DOHH2 (cell line): ENCODE measurements at regions not wholly inside any gene's neighbourhood (a gene's known extent, or its start where the extent isn't known, plus 50 kb on each side); places are given as distances from the start of the nearest gene placed in this dataset.

Experiments
- H3F3A ChIP-seq: fragments of 200-600 bp; sonication (generic), shearing (Covaris generic); 2 replicates; pipeline ENCODE4 v1.6.0; 2016; ENCODE audit warnings: antibody characterized with exemption, mild to moderate bottlenecking; ENCODE audit not compliant: control insufficient read depth, insufficient read depth
- H3K27ac ChIP-seq: fragments of 200-600 bp; sonication (generic); 2 replicates; pipeline ENCODE4 v1.5.1; 2014; ENCODE audit warnings: low read depth, mild to moderate bottlenecking, low read length, moderate library complexity
- H3K27me3 ChIP-seq: fragments of 200-600 bp; sonication (generic); 2 replicates; pipeline ENCODE4 v1.6.1; 2014; ENCODE audit warnings: mild to moderate bottlenecking, low read length, mixed read lengths; ENCODE audit not compliant: control insufficient read depth
- H3K36me3 ChIP-seq: fragments of 200-600 bp; sonication (generic); 2 replicates; pipeline ENCODE4 v1.6.1; 2014; ENCODE audit warnings: mild to moderate bottlenecking, low read length, moderate library complexity, mixed read lengths; ENCODE audit not compliant: control insufficient read depth
- H3K4me1 ChIP-seq: fragments of 200-600 bp; sonication (generic); 2 replicates; pipeline ENCODE4 v1.6.1; 2014; ENCODE audit warnings: mild to moderate bottlenecking, low read length, mixed read lengths; ENCODE audit not compliant: control insufficient read depth
- H3K4me2 ChIP-seq: fragments of 200-600 bp; sonication (generic); 2 replicates; pipeline ENCODE4 v1.6.0; 2014; ENCODE audit warnings: mild to moderate bottlenecking, low read length, moderate library complexity
- H3K4me3 ChIP-seq: fragments of 200-600 bp; sonication (generic); 2 replicates; pipeline ENCODE4 v1.5.1; 2014; ENCODE audit warnings: mild to moderate bottlenecking, low read length, mixed read lengths
- H3K79me2 ChIP-seq: fragments of 200-600 bp; sonication (generic); 2 replicates; pipeline ENCODE4 v1.6.1; 2014; ENCODE audit warnings: mild to moderate bottlenecking, low read length, mixed read lengths; ENCODE audit not compliant: control insufficient read depth
- H3K9me2 ChIP-seq: fragments of 200-600 bp; sonication (generic); replicated peaks from 2 replicates; pipeline ENCODE4 v1.6.1; 2014; ENCODE audit warnings: mild to moderate bottlenecking, low read length, mixed read lengths; ENCODE audit not compliant: control insufficient read depth
- H3K9me3 ChIP-seq: fragments of 200-600 bp; sonication (generic); 2 replicates; pipeline ENCODE4 v1.6.1; 2014; ENCODE audit warnings: antibody characterized with exemption, low read length, mixed read lengths; ENCODE audit not compliant: control insufficient read depth, insufficient read depth
- H4K20me1 ChIP-seq: fragments of 200-600 bp; sonication (generic); 2 replicates; pipeline ENCODE4 v1.6.0; 2014; ENCODE audit warnings: low read depth, mild to moderate bottlenecking, antibody characterized with exemption, low read length, moderate library complexity; ENCODE audit not compliant: control insufficient read depth, insufficient read depth
- EZH2phosphoT487 ChIP-seq: fragments of 200-600 bp; sonication (generic); IDR thresholded peaks from 2 replicates; pipeline ENCODE4 v1.6.1; 2017; ENCODE audit warnings: borderline replicate concordance, mild to moderate bottlenecking, antibody characterized with exemption, low read length, moderate library complexity, mixed read lengths
- TF ChIP-seq, protein P1 (sequence below): fragments of 200-600 bp; sonication (generic); IDR thresholded peaks from one replicate; pipeline ENCODE4 v1.5.1; 2014; ENCODE audit warnings: antibody characterized with exemption, mild to moderate bottlenecking, low read depth, low read length; ENCODE audit not compliant: poor library complexity, severe bottlenecking

DNA sequence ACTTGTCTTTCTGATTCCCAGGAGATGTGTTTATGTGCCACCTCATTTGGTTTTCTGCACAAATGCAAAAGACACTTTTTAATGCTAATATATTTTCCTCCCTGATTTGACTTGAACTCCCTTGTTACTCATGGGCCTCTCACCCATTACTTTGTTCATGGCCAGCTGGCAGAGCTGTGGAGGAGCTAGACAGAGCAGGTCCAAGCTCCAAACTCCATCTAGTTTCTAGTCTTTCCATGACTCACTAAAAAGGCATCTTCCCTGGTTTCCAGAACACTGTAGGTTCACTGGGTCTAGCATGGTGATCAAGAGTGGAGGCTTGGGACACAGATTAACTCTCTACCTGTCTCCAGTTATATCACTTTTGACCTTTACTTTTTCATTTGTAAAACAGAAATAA, 161.0 kb upstream of the SLC28A3 start:
- no peaks in the 10 kb centered on the region for H4K20me1 ChIP-seq
- H3K4me2 ChIP-seq, result no peak overlapping the region
- H3K9me2 ChIP-seq, result no peaks in the 10 kb centered on the region
- H3K79me2 ChIP-seq, result no peaks in the 10 kb centered on the region
- H3K27ac ChIP-seq, result no peak overlapping the region
- no peaks in the 10 kb centered on the region for H3K4me1 ChIP-seq
- H3K9me3 ChIP-seq, result no peaks in the 10 kb centered on the region
- no peak overlapping the region for H3K4me3 ChIP-seq
- H3K27me3 ChIP-seq, result no peaks in the 10 kb centered on the region
- H3K36me3 ChIP-seq, result no peaks in the 10 kb centered on the region
- no peaks in the 10 kb centered on the region for H3F3A ChIP-seq
- TF ChIP-seq EZH2phosphoT487, result no peak
- TF ChIP-seq, protein P1, sequence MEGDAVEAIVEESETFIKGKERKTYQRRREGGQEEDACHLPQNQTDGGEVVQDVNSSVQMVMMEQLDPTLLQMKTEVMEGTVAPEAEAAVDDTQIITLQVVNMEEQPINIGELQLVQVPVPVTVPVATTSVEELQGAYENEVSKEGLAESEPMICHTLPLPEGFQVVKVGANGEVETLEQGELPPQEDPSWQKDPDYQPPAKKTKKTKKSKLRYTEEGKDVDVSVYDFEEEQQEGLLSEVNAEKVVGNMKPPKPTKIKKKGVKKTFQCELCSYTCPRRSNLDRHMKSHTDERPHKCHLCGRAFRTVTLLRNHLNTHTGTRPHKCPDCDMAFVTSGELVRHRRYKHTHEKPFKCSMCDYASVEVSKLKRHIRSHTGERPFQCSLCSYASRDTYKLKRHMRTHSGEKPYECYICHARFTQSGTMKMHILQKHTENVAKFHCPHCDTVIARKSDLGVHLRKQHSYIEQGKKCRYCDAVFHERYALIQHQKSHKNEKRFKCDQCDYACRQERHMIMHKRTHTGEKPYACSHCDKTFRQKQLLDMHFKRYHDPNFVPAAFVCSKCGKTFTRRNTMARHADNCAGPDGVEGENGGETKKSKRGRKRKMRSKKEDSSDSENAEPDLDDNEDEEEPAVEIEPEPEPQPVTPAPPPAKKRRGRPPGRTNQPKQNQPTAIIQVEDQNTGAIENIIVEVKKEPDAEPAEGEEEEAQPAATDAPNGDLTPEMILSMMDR, result no peak

DNA sequence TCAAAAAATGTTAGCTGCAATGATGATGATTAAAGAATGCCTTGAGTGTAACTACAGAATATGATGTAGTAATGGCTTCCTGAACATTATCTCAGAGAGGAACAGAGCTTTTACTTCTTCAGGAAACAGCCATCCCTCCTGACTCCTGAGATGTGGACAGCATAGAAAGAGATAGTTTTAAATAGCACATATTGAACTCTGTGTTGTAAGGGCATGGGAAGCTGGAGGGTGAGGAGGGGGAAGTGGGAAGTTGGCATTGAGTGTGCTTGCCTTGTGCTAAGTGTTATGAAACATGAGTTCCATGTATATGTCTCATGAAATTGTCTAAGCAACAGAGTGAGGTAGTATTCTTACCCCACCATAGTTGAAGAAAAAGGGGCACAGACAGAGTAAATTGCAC, 161.5 kb upstream of the SLC28A3 start:
- TF ChIP-seq EZH2phosphoT487, result no peak
- TF ChIP-seq, protein P1, result no peak
- Histone ChIP-seq H3K4me3 (no peak overlapping the region), H3K4me2 (no peak overlapping the region), H3K9me3 (no peaks in the 10 kb centered on the region), H3K27ac (no peak overlapping the region), H3K27me3 (no peaks in the 10 kb centered on the region), H4K20me1 (no peaks in the 10 kb centered on the region), H3K4me1 (no peaks in the 10 kb centered on the region), H3K36me3 (no peaks in the 10 kb centered on the region), H3F3A (no peaks in the 10 kb centered on the region), H3K9me2 (no peaks in the 10 kb centered on the region), H3K79me2 (no peaks in the 10 kb centered on the region)

GRCh38 chr9:84504360-84504759, 163.8 kb upstream of the SLC28A3 start:
- H3F3A ChIP-seq, result no peaks in the 10 kb centered on the region
- no peak overlapping the region for H3K4me2 ChIP-seq
- no peaks in the 10 kb centered on the region for H3K36me3 ChIP-seq
- H3K9me2 ChIP-seq, result no peaks in the 10 kb centered on the region
- no peaks in the 10 kb centered on the region for H3K9me3 ChIP-seq
- no peak for TF ChIP-seq EZH2phosphoT487
- TF ChIP-seq, protein P1, result no peak
- no peaks in the 10 kb centered on the region for H4K20me1 ChIP-seq
- H3K4me1 ChIP-seq, result no peaks in the 10 kb centered on the region
- H3K4me3 ChIP-seq, result no peak overlapping the region
- no peaks in the 10 kb centered on the region for H3K27me3 ChIP-seq
- no peak overlapping the region for H3K27ac ChIP-seq
- H3K79me2 ChIP-seq, result no peaks in the 10 kb centered on the region

GRCh38 chr9:84511651-84512050, 157.9 kb upstream of the NTRK2 start:
- Histone ChIP-seq H3K27me3 (no peaks in the 10 kb centered on the region), H3K4me3 (no peak overlapping the region), H3K9me3 (no peaks in the 10 kb centered on the region), H3K4me1 (no peaks in the 10 kb centered on the region), H3F3A (no peaks in the 10 kb centered on the region), H4K20me1 (no peaks in the 10 kb centered on the region), H3K27ac (no peak overlapping the region), H3K9me2 (no peaks in the 10 kb centered on the region), H3K4me2 (no peak overlapping the region), H3K79me2 (no peaks in the 10 kb centered on the region), H3K36me3 (no peaks in the 10 kb centered on the region)
- TF ChIP-seq EZH2phosphoT487, result no peak
- TF ChIP-seq, protein P1, result no peak
